ENCODE measurements at regions not wholly inside any gene's neighbourhood (a gene's known extent, or its start where the extent isn't known, plus 50 kb on each side); places are given as distances from the start of the nearest gene placed in this dataset.

- TF ChIP-seq NR2F2 (IDR thresholded peaks at IDR 0.05) (no peak), ATF3 (IDR thresholded peaks at IDR 0.05) (no peak), MAX (IDR thresholded peaks at IDR 0.05) (no peak)
Observed at GRCh38 chr11:92854162-92854561, 115.3 kb upstream of the MTNR1B start.

All from liver (tissue), 2 donors.